Spleen (tissue), 11 donors: ENCODE measurements at regions not wholly inside any gene's neighbourhood (a gene's known extent, or its start where the extent isn't known, plus 50 kb on each side); places are given as distances from the start of the nearest gene placed in this dataset.
A peak's percentile ranks its signal among the peaks of the same experiment; 100 is the strongest.

Experiments
- DNase-seq: peaks from one replicate; pipeline ENCODE4 v3.0.0-alpha.2; 2020
- H3K27ac ChIP-seq, 8 donors: fragments of 200-600 bp; sonication (generic) in 7 of 8; 1 replicate in 4 of 8; 2 replicates in 4 of 8; pipeline versions ENCODE4 v1.5.0 to v1.8.0; 2016 to 2021; ENCODE audit warnings: inconsistent platforms in 4 of 8, mild to moderate bottlenecking in 4 of 8, moderate library complexity in 1 of 8
- H3K27me3 ChIP-seq, 7 donors: fragments of 200-600 bp; sonication (generic) in 6 of 7; replicated peaks in 1 of 7; 1 replicate in 4 of 7; 2 replicates in 3 of 7; pipeline versions ENCODE4 v1.5.0 to v1.8.0; 2016 to 2021; ENCODE audit warnings: inconsistent platforms in 3 of 7, mild to moderate bottlenecking in 1 of 7
- H3K36me3 ChIP-seq, 6 donors: fragments of 200-600 bp; sonication (generic) in 5 of 6; 1 replicate in 4 of 6; 2 replicates in 2 of 6; pipeline versions ENCODE4 v1.5.0 to v1.8.0; 2016 to 2021; ENCODE audit warnings: inconsistent platforms in 2 of 6
- H3K4me1 ChIP-seq, 6 donors: fragments of 200-600 bp; sonication (generic) in 5 of 6; 1 replicate in 3 of 6; 2 replicates in 3 of 6; pipeline versions ENCODE4 v1.5.0 to v1.8.0; 2016 to 2021; ENCODE audit warnings: inconsistent platforms in 3 of 6
- H3K4me3 ChIP-seq, 8 donors: fragments of 200-600 bp; sonication (generic) in 7 of 8; 1 replicate in 4 of 8; 2 replicates in 4 of 8; pipeline versions ENCODE4 v1.5.0 to v1.8.0; 2016 to 2021; ENCODE audit warnings: inconsistent platforms in 4 of 8, mild to moderate bottlenecking in 4 of 8, moderate library complexity in 2 of 8
- H3K9me3 ChIP-seq, 8 donors: fragments of 200-600 bp; sonication (generic) in 7 of 8; 1 replicate in 4 of 8; 2 replicates in 4 of 8; pipeline versions ENCODE4 v1.5.0 to v1.8.0; 2016 to 2021; ENCODE audit warnings: inconsistent platforms in 4 of 8
- POLR2A ChIP-seq, 3 donors: fragments of 450-650 bp; IDR thresholded peaks; one replicate each; pipeline ENCODE4 v1.5.1; 2017; ENCODE audit warnings: antibody characterized with exemption in 3 of 3, mild to moderate bottlenecking in 1 of 3
- POLR2AphosphoS5 ChIP-seq, 3 donors: sonication (generic); formaldehyde crosslinking; IDR thresholded peaks; one replicate each; pipeline ENCODE4 v1.5.1; 2017; ENCODE audit warnings: antibody characterized with exemption in 3 of 3
- WGBS, 5 donors: extraction: QIAGEN DNeasy Blood & Tissue Kit in 3 of 5; methylation state at CpG; one replicate each; pipeline versions ENCODE4 v1.1.5 to v1.1.7; 2013 to 2018; 5-methylcytosine and 5-hydroxymethylcytosine counted together
- intact Hi-C: fragments of 100-400 bp; cut with DNase I; formaldehyde crosslinking; loops from one replicate; pipeline ENCODE4 v1.15.0; 2023; ENCODE audit warnings: low total_unique reads
- TF ChIP-seq, protein P1 (sequence below), 11 experiments: fragments of 200-600 bp in 7 of 11; fragments of 450-650 bp in 4 of 11; sonication (generic) in 4 of 11; IDR thresholded peaks in 8 of 11; conservative IDR thresholded peaks in 3 of 11; 1 replicate in 7 of 11; 2 replicates in 4 of 11; pipeline versions ENCODE4 v1.4.0 to v1.8.0; 2016 to 2021; ENCODE audit warnings: antibody characterized with exemption in 11 of 11, inconsistent platforms in 4 of 11, mild to moderate bottlenecking in 1 of 11
- donor health status: healthy with polysubstance abuse.
- donor health status: DM: no; HTN: no; CAD: no; lungs with moderate emphysema.
- donor health status: DM: no; HTN: no; CAD: no.
- donor health status: Bipolar disorder and iron deficiency.
- donor health status: healthy.
- donor health status: DM: no; HTN: no; CAD: no.
- donor health status: DM: yes; HTN: yes; CAD: no.

DNA sequence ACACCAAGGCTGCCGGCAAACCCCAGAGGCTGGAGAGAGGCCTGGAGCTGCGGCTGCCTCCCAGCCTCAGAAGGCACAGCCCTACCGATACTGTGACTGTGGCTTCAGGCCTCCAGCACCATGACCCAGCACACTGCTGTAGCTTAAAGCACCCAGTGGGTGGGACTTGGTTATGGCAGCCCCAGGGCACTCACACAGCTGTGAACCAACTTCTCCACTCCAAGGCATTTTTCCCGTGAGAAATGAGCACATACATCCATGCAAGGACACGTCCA lies 199.5 kb downstream of the NDUFA10 start:
- Histone ChIP-seq H3K27ac (no peak overlapping the region), H3K36me3 (no peaks in the 10 kb centered on the region), H3K4me3 (no peak overlapping the region), H3K4me1 (peaks cover 0 to 15% (median 5%) of the 10 kb centered on the region in 6 donors), H3K9me3 (no peaks in the 10 kb centered on the region), H3K27me3 (peaks cover 0 to 11% (median 0%) of the 10 kb centered on the region in 7 donors)
- WGBS, 5 donors = 82 to 90% (median 83%) methylated on average over 3 to 5 of the region's 5 CpGs
- peak; percentile 40 for DNase-seq
- TF ChIP-seq POLR2AphosphoS5 (IDR thresholded peaks at IDR 0.05) (no peak), POLR2A (IDR thresholded peaks at IDR 0.05) (no peak)
- TF ChIP-seq, protein P1, sequence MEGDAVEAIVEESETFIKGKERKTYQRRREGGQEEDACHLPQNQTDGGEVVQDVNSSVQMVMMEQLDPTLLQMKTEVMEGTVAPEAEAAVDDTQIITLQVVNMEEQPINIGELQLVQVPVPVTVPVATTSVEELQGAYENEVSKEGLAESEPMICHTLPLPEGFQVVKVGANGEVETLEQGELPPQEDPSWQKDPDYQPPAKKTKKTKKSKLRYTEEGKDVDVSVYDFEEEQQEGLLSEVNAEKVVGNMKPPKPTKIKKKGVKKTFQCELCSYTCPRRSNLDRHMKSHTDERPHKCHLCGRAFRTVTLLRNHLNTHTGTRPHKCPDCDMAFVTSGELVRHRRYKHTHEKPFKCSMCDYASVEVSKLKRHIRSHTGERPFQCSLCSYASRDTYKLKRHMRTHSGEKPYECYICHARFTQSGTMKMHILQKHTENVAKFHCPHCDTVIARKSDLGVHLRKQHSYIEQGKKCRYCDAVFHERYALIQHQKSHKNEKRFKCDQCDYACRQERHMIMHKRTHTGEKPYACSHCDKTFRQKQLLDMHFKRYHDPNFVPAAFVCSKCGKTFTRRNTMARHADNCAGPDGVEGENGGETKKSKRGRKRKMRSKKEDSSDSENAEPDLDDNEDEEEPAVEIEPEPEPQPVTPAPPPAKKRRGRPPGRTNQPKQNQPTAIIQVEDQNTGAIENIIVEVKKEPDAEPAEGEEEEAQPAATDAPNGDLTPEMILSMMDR (IDR thresholded peaks at IDR 0.05 in 8 of 11, conservative IDR thresholded peaks at IDR 0.05 in 3 of 11) = no peak
- intact Hi-C loops = no loop called here

DNA sequence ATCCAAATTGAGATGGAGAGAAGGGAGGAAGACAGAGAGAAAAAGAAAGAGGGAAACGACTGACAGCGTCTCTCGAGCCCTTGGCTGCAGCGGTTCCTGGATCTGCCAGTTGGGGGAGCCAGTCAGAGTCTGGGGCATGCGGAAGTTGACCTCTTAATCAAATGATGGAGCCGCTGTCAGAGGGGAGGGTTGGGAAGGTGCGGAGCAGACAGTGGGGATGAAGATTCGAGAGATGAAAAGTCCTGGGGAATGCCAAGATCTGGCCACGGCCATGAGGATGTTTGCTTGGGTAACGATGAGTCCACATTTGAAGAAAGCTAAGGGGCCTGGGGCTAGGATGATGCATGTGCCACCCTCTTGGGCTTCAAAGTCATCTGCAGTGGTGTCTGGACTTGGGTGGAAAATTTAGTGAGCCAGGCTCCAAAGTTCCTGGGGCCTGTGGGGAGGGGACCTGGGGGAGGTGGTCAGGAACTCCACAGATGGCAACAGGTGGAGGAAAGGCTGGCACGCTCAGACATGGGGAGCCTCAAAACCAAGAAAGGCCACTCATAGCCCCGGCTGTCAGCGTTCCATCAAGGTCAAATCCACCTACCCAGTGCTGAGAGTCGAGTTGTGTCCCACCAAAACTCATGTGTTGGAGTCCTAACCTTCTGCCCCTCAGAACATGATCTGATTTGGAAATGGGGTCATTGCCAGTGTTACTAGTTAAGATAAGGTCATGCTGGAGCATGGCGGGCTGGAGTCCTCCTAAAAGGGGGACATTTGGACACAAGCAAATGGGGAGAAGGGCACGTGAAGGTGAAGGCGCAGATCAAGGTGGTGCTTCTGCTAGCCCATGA lies 200.1 kb downstream of the NDUFA10 start:
- Histone ChIP-seq H3K27ac (no peak overlapping the region), H3K27me3 (peaks cover 0 to 11% (median 0%) of the 10 kb centered on the region in 7 donors), H3K4me1 (peaks cover 0 to 9% (median under 1%) of the 10 kb centered on the region in 6 donors), H3K36me3 (no peaks in the 10 kb centered on the region), H3K9me3 (no peaks in the 10 kb centered on the region), H3K4me3 (no peak overlapping the region)
- peak; percentile 46 for DNase-seq
- WGBS, 5 donors = 82 to 92% (median 89%) methylated on average over 17 of the region's 17 CpGs
- intact Hi-C loops = no loop called here
- no peak for TF ChIP-seq POLR2AphosphoS5 (IDR thresholded peaks at IDR 0.05)
- TF ChIP-seq, protein P1 (IDR thresholded peaks at IDR 0.05 in 8 of 11, conservative IDR thresholded peaks at IDR 0.05 in 3 of 11) = no peak
- no peak for TF ChIP-seq POLR2A (IDR thresholded peaks at IDR 0.05)

DNA sequence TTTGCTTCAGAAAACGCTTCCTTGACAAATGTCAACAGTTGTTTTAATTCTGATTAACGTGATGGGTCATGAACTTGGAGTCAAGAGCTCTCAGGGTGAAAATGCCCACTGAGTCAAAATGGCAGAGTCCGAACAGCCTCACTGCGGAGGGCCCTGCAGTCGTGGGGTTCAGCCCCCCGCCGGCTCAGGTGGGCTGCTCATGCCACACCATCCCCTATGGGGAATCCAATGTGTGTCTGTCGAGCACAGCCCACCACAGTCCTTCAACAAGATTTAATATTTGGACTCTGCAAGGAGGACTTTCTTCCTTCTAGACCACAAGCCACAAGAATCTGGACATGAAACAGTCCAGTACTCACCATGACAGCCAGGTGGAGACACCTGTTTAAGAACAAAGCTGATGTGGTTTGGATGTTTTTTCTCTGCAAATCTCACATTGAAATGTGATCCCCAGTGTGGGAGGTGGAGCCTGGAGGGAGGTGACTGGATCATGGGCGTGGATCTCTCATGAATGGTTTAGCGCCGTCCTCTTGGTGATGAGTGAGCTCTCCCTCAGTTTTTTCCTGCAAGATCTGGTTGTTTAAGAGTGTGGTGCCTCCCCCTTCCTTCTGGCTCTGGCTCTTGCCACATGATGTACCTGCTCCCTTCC lies 201.0 kb downstream of the NDUFA10 start:
- no peaks in the 10 kb centered on the region for H3K9me3 ChIP-seq
- intact Hi-C loops = no loop called here
- DNase-seq = peak; percentile 59
- peaks cover 0 to 11% (median 0%) of the 10 kb centered on the region in 7 donors for H3K27me3 ChIP-seq
- peaks cover 0 to 8% (median 0%) of the 10 kb centered on the region in 6 donors for H3K4me1 ChIP-seq
- TF ChIP-seq POLR2A (IDR thresholded peaks at IDR 0.05) = no peak
- no peak for TF ChIP-seq POLR2AphosphoS5 (IDR thresholded peaks at IDR 0.05)
- TF ChIP-seq, protein P1 (IDR thresholded peaks at IDR 0.05 in 8 of 11, conservative IDR thresholded peaks at IDR 0.05 in 3 of 11) = peak in 1 of 11 experiments; percentile 19
- 54 to 70% (median 67%) methylated on average over 10 to 11 of the region's 11 CpGs for WGBS, 5 donors
- no peak overlapping the region for H3K27ac ChIP-seq
- no peaks in the 10 kb centered on the region for H3K36me3 ChIP-seq
- no peak overlapping the region for H3K4me3 ChIP-seq

DNA sequence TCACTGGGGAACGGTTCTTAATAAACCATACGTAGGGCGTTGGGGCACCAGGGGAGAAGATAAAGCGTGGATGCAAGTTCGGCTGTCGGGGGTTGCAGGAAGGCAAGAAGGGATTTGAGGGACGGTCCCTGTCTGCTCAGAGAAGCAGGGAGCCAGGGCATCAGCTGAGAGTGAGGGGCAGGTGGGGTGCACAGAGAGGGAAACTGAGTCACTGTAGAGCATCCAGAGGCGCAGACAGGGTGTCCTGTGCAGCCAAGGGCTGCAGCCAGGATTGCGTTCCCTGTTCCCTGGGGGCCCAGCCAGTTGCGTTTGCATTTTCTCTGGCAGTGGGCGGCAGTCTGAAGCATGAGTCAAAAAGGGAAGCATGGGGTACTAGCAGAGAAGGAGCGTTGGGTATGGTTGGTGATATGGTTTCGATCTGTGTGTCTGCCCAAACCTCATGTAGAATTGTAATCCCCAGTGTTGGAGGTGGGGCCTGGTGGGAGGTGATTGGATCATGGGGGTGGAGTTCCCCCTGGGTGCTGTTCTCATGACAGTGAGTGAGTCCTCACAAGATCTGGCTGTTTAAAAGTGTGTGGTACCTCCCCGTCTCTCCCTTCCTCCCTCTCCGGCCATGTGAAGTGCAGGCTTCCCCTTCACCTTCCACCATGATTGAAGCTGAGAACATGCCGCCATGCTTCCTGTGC lies 202.9 kb downstream of the NDUFA10 start:
- no peak overlapping the region for H3K4me3 ChIP-seq
- no peaks in the 10 kb centered on the region for H3K9me3 ChIP-seq
- WGBS, 5 donors = 81 to 94% (median 85%) methylated on average over 15 to 16 of the region's 16 CpGs
- TF ChIP-seq POLR2AphosphoS5 (IDR thresholded peaks at IDR 0.05) (no peak), POLR2A (IDR thresholded peaks at IDR 0.05) (no peak)
- TF ChIP-seq, protein P1 (IDR thresholded peaks at IDR 0.05 in 8 of 11, conservative IDR thresholded peaks at IDR 0.05 in 3 of 11) = no peak
- H3K36me3 ChIP-seq = no peaks in the 10 kb centered on the region
- DNase-seq = no peak
- H3K27ac ChIP-seq = no peak overlapping the region
- H3K4me1 ChIP-seq = peaks cover 0 to 8% (median 0%) of the 10 kb centered on the region in 6 donors
- peaks cover 0 to 11% (median 0%) of the 10 kb centered on the region in 7 donors for H3K27me3 ChIP-seq
- intact Hi-C loops = no loop called here
